ENCODE measurements at regions not wholly inside any gene's neighbourhood (a gene's known extent, or its start where the extent isn't known, plus 50 kb on each side); places are given as distances from the start of the nearest gene placed in this dataset.
A peak's percentile ranks its signal among the peaks of the same experiment; 100 is the strongest.

GRCh38 chr2:234304950-234305349 is 191.9 kb downstream of the ARL4C start:
- DNase-seq, result no peak

GRCh38 chr2:234302664-234302991 is 194.3 kb downstream of the ARL4C start:
- no peak for DNase-seq

GRCh38 chr2:234300932-234301823 is 195.7 kb downstream of the ARL4C start:
- DNase-seq, result no peak

GRCh38 chr2:234300391-234300925 is 196.4 kb downstream of the ARL4C start:
- DNase-seq, result no peak

- no peak for DNase-seq
These were observed 198.0 kb downstream of the ARL4C start for GRCh38 chr2:234298918-234299317.

GRCh38 chr2:234296991-234297390 is 199.9 kb downstream of the ARL4C start:
- DNase-seq, result no peak

GRCh38 chr2:234293973-234294372 is 202.9 kb downstream of the ARL4C start:
- no peak for DNase-seq

- DNase-seq, result no peak
These were observed 204.0 kb downstream of the ARL4C start for GRCh38 chr2:234292962-234293243.

GRCh38 chr2:234292205-234292961 is 204.5 kb downstream of the ARL4C start:
- no peak for DNase-seq

- no peak for DNase-seq
These were observed 205.1 kb downstream of the ARL4C start for GRCh38 chr2:234291765-234292204.

GRCh38 chr2:234290671-234291070 is 206.2 kb downstream of the ARL4C start:
- no peak for DNase-seq

GRCh38 chr2:234289834-234290590 is 206.9 kb downstream of the ARL4C start:
- no peak for DNase-seq

- DNase-seq, result peak; percentile 10
These were observed 207.9 kb downstream of the ARL4C start for GRCh38 chr2:234288974-234289455.

- no peak for DNase-seq
These were observed 209.2 kb downstream of the ARL4C start for GRCh38 chr2:234287650-234288049.

- DNase-seq, result no peak
These were observed 209.9 kb downstream of the ARL4C start for GRCh38 chr2:234286956-234287355.

GRCh38 chr2:234286118-234286598 is 210.7 kb downstream of the ARL4C start:
- DNase-seq, result no peak

- no peak for DNase-seq
These were observed 211.3 kb downstream of the ARL4C start for GRCh38 chr2:234285541-234285940.

- DNase-seq, result no peak
These were observed 217.2 kb downstream of the ARL4C start for GRCh38 chr2:234279637-234280036.

GRCh38 chr2:234278556-234279255 is 218.2 kb downstream of the ARL4C start:
- DNase-seq, result no peak

- DNase-seq, result no peak
These were observed 221.4 kb downstream of the ARL4C start for GRCh38 chr2:234275515-234275914.

GRCh38 chr2:234273887-234274584 is 222.8 kb downstream of the ARL4C start:
- no peak for DNase-seq
